GM21576 (cell line): ENCODE measurements at regions not wholly inside any gene's neighbourhood (a gene's known extent, or its start where the extent isn't known, plus 50 kb on each side); places are given as distances from the start of the nearest gene placed in this dataset.
A peak's percentile ranks its signal among the peaks of the same experiment; 100 is the strongest.
"Not testable (repeated sequence)": the region's sequence is repeated elsewhere in the genome, so short reads cannot be mapped to it uniquely, and the experiment has no call there.

Experiments used
- ATAC-seq: cut with Tn5 transposase; IDR thresholded peaks from one replicate; pipeline ENCODE4 v1.9.1; 2021; ENCODE audit warnings: mild to moderate bottlenecking, moderate library complexity; ENCODE audit not compliant: unreplicated experiment

GRCh38 chr7:65797086-65797485 is 75.8 kb upstream of the VKORC1L1 start:
- not testable (repeated sequence) for ATAC-seq

DNA sequence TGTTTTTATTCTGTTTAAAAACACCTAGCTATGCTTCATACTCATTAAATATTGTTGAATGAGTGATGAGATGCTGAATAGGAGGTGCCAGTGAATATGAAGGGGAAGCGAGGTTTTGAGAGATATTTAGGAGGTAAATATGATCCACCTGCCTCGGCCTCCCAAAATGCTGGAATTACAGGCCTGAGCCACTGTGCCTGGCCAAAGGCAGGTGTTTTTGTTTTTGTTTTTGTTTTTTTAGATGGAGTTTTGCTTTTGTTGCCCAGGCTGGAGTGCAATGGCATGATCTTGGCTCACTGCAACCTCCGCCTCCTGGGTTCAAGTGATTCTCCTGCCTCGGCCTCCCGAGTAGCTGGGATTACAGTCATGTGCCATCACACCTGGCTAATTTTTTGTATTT is 75.3 kb upstream of the VKORC1L1 start:
- ATAC-seq = not testable (repeated sequence)

GRCh38 chr7:65798111-65799075 is 74.5 kb upstream of the VKORC1L1 start:
- peak; percentile 99 for ATAC-seq

GRCh38 chr7:65800191-65800590 is 72.7 kb upstream of the VKORC1L1 start:
- not testable (repeated sequence) for ATAC-seq

- ATAC-seq = no peak
Measured at GRCh38 chr7:65800890-65801341, 72.0 kb upstream of the VKORC1L1 start.

DNA sequence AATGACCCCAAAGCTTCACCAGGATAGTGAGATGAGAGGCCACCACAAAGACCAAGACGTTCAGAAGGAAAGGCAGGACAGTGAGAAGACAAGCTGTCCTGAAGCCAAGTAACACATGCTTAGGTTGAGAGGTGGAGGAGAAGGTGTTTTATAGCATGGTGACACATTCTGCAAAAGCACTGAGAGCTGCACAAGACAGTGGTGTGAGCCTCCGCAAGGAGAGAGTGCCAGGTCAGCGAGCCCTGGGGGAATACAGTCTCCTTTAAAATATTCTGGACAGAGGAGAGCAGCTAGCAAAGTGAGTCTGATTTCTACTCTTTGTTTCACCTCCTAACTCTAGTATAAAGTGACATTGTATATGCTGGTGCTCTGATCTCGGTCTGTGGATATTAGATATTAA is 68.0 kb upstream of the VKORC1L1 start:
- ATAC-seq = no peak

DNA sequence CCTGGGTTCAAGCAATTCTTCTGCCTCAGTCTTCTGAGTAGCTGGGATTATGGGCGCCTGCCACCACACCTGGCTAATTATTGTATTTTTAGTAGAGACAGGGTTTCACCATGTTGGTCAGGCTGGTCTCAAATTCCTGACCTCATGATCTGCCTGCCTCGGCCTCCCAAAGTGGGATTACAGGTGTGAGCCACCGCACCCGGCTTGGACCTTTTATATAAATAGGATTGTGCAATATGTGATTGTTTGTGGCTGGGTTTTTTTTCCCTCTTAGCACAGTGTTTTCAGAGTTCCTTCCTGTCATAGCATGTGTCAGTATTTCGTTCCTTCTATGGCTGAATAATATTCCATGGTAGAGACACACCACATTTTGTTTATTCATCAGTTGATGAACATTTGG is 65.8 kb upstream of the VKORC1L1 start:
- not testable (repeated sequence) for ATAC-seq

GRCh38 chr7:65809259-65809981 is 63.5 kb upstream of the VKORC1L1 start:
- peak; percentile 92 for ATAC-seq

DNA sequence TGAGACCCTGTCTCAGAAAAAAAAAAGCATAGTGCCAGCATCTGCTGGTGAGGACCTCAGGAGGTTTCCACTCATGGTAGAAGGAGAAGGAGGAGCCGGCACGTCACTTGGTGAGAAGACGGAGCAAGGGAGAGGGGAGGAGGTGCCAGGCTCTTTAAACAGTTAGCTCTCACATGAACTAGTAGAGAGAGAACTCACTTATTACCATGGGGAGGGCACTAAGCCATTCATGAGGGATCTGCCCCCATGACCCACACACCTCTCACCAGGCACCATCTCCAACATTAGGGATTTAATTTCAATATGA is 62.9 kb upstream of the VKORC1L1 start:
- ATAC-seq = peak; percentile 28

- ATAC-seq = no peak
Measured at GRCh38 chr7:65812281-65812680, 60.6 kb upstream of the VKORC1L1 start.

- not testable (repeated sequence) for ATAC-seq
Measured at GRCh38 chr7:65814556-65815167, 58.2 kb upstream of the VKORC1L1 start.

- no peak for ATAC-seq
Measured at GRCh38 chr7:65820287-65820950, 52.5 kb upstream of the VKORC1L1 start.
